KBM-7 (cell line): ENCODE measurements at regions not wholly inside any gene's neighbourhood (a gene's known extent, or its start where the extent isn't known, plus 50 kb on each side); places are given as distances from the start of the nearest gene placed in this dataset.

ENCODE experiments used
- DNase-seq: peaks from one replicate; pipeline ENCODE4 v3.0.0-alpha.2; 2015
- in situ Hi-C: fragments of 300-500 bp; cut with MboI; formaldehyde crosslinking; loops from 2 replicates; pipeline ENCODE4 v1.14.3; 2020; ENCODE audit warnings: low sequenced_read_pairs, low pct_unique_long_range_greater_than_20kb, mixed read lengths

DNA sequence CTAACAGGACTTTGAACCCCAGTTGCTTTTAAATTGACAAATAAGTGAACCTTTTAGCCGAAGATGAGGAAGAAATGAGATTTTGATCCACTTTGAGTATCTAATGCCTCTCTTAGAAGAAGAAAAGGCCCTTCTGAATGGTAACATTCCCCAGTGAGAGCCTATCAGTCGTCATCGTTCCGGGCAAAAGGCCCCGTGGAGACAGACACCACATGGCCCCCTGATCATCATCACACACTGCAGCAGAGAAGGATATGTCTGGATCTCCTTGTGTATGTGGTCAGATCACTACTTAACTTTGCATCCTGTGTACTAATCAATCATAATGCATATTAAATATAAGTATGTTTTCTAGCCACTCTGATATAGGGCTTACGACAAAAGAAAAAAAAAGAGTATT lies 87.3 kb upstream of the SMYD2 start:
- in situ Hi-C loops = no loop called here
- no peak for DNase-seq

DNA sequence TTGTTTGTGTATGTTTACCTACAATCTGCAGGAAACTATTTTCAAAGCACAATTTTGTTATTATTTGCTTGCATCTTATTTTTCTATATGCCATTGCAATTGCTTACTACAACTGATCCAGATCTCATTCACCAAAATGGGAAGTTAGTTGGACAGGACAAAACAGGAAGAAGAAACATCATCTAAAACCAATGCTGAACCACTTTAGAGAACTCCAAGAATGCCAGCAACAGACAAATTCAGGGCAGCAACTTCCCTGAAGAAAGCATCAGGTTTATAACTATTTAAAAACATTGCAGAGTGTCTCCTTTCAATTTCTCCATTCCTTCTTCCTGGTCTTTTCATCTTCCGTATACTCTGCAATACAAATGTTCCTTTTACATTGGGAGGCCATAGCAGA lies 82.4 kb upstream of the SMYD2 start:
- DNase-seq = peak; percentile 22
- in situ Hi-C loops = no loop called here

DNA sequence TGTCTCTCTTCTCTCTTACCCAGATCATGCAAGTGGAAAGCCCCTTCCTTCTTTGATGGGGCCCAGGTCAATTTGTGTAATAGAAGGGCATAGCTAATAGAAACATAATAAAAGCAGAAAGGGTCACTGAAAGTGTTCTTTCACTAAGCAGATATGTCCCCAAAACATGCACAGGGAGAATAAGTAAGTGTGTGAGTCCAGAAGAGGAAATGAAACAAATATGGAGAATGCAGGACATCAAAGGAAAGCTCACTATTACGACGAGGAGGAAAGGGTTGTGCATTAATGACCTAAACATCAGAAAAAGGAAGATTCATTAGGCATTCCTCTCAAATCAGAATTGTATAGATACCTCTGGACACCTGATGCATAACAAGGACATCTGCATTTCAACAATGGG lies 81.4 kb upstream of the SMYD2 start:
- no peak for DNase-seq
- in situ Hi-C loops = no loop called here

DNA sequence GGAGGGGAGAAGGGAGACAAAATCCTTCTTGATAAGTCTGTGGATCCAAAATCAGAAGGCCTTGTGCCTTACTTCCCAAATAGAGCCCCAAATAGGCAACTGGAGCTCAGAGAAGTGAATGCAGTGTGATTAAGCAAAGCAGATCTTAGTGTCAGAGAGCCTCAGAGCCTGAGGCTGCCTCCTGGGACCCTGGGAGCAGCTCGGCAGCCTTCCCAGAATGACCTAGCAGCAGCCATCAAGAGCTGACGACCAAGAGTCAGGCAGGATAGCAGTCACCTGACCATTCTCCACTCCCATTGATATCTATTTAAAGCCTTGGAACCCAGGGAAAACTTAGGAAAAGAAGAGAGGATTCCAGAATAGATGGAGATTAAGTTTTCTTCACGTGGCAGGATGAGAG lies 78.0 kb upstream of the SMYD2 start:
- DNase-seq = no peak
- in situ Hi-C loops = no loop called here

DNA sequence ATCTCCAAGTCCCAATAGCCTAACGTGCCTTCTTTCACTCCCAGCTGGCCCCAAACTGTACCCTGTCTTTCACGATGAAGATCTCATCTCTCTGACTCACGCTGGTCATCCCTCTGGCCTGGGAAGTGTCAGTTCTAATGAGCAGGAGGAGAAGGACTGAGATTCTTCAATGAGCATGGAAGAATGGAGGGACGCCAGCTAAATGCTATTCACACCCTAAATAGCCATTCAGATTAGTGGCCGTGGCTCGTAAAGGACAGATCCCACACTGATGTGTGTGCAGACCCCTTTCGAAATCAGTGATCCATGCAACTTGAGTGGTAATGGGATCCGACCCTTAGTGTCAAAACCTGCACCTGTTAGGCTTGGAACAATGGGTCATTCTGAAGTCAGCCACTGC lies 75.9 kb upstream of the SMYD2 start:
- in situ Hi-C loops = no loop called here
- no peak for DNase-seq

DNA sequence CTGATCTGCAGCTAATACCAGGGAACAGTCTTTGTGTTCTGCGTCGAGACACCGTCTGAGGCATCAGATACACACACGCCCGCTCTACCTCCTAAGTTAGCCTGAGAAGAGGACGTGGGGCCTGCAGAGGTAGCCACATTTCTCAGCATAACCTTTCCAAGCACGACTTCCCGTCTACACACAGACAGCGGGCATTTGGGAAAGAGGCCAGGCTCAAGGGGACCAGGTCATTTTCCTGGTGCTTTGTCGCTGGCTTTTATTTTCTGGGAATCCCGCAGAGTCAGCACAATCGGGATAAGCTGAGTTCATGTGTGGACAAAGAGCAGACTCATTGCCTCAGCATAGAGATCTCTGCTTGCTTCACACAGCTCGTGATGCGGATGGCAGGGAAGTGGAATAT lies 72.5 kb upstream of the SMYD2 start:
- no peak for DNase-seq
- in situ Hi-C loops = no loop called here

DNA sequence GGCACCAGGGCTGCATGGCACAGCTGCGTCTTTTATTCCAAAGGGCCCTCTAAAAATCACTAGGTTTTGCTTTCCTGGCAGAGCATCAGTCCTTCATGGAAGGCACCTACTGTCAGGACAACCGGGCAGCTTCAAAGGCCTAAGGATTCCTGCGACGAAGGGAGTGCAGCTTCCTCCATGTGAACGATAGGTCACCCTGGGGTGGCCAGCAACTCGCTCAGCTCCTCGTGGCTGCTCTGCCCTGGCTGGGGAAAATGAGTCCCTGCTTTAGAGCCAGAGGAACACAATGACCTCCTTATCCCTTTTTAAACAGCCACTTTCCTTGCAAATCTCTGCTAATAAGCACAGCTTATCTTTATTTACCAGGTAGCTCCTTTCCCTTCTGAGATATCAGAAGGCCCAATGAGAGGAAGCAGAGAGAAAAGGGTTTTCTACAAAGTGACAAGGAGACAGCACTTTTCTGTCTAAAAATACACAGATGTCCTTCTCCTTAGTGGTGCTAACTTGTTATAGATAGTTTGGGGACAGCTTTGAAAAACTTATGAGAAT lies 71.6 kb upstream of the SMYD2 start:
- in situ Hi-C loops = no loop called here
- DNase-seq = no peak

DNA sequence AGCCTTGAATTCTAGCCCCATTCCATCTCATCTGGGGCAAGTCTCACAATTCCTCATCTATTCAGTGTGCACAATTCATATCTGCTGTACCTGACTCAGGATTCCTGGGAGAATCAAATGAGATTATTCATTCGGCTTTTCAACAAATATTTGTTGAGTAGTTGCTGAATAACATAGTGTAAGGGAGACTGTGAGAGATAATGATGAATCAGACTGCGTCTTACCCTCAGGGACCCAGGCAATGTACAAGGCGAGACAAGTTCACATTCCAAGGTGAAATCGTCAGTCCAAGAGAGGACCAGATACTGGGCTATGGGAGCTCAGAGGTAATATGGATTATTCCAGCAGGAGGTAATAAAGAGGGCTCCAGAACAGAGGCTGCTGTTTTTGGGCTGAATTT lies 67.8 kb upstream of the SMYD2 start:
- in situ Hi-C loops = loop anchor here (10.0 kb wide), 1 partner anchor 122 kb away; no protein-coding TSS in a partner anchor
- no peak for DNase-seq

DNA sequence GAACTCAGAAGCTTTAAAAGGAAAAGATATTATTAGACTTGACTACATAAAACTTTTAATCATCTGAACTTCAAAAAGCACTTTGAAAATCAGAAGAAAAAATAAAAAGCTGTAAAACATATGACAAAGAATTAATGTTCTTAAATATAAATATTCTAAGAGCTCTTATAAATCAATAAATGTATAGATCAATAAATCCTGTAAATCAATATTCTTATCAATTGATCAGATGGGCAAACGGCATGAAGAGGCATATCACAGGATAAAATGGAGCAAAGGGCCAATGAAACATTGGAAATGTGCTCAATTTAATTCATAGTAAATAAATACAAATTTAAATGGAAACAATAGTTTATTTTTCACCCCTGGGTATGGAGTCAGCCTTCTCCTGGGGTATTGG lies 66.1 kb upstream of the SMYD2 start:
- DNase-seq = no peak
- in situ Hi-C loops = loop anchor here (10.0 kb wide), 1 partner anchor 120 kb away; no protein-coding TSS in a partner anchor

DNA sequence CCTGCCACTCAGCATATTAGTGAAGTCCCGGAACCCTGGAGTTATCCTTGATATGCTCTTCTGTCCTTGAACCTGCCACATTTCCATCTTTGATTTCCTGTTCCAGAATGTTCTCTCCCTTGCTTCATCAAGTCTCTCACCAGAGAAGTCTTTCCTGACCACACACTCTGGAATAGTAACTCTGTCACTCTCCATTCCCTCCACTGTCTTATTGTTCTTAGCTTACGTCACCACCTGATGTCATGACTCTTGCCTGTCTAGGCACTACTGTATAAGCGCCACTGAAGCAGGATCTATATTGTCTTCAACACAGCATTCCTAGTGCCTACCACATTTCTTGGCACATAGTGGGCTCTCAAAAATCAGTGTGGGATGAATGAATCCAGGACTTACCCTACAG lies 65.4 kb upstream of the SMYD2 start:
- in situ Hi-C loops = loop anchor here (10.0 kb wide), 1 partner anchor 119 kb away; no protein-coding TSS in a partner anchor
- DNase-seq = no peak

DNA sequence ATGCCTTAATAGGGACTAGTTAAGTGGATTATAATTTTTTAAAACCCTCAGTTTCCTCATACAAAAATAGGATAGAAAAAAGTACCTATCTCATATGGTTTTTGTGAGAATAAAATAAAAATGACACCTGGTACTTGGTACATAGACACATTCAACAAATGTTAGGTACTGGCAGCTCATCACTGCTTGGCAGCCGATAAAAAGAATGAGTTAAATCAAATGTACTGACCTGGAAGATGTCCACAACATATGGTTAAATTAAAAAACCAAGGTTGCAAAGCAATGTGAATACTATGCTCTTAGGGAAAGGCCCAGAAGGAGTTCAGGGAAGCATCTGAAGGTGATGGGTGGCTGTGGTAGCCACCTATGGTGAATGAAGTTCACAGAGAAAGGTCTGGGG lies 64.9 kb upstream of the SMYD2 start:
- DNase-seq = no peak
- in situ Hi-C loops = loop anchor here (10.0 kb wide), 1 partner anchor 119 kb away; no protein-coding TSS in a partner anchor

DNA sequence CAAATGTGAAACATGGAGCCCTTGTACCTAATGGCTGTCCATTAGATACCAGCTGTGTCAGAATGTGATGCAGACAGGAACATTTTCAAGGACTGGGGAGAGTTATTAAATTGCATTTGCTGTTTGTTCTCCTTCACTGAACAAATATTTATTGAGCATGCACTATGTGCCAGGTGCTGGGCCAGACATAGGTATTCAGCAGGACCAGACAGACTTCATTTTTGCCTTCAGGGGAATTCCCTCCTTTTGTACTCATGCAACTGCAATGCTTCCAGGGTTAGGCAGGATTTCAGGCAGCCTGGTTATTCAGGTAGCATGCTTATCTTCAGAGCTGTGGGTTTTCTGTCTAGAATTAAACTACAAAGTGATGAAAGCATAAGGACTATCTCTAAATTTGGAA lies 64.2 kb upstream of the SMYD2 start:
- in situ Hi-C loops = loop anchor here (10.0 kb wide), 1 partner anchor 118 kb away; no protein-coding TSS in a partner anchor
- DNase-seq = no peak

DNA sequence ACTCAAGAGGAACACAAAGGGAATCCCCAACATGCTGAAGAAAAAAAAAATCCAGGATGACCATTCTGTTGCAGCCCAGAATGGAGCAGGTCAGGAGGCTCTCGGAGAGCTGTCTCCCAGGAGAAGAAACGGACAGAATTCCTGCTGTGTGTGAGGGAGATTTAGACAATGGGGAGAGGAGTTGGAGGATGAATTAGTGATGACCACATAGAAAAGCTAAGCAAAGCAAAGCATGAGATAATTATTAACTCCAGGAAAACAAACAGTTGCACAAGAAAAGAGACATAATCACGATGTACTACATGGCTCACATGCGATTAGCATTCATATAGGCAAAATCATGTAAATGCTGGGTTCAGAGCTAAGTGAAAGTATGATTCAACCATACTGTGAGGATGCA lies 61.1 kb upstream of the SMYD2 start:
- in situ Hi-C loops = loop anchor here (10.0 kb wide), 1 partner anchor 115 kb away; no protein-coding TSS in a partner anchor
- no peak for DNase-seq

DNA sequence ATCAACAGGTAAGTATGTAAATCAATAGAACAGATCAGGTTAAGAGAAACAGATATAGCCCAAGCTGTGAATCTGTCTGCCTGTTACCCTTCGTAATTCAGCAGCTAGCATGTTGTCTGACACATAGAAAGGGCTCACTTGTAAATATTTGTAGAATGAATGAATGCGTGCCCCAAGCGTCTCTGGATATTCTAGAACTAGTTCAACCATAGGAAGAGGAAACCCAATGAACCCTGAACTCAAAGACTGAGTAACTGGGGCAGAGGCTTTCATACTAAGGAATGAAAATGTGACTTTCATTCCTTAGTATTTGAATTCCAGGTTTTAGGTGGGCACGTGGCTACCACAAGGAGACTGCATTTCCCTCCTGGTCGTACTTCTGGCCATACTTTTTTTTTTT lies 60.1 kb upstream of the SMYD2 start:
- DNase-seq = no peak
- in situ Hi-C loops = no loop called here

DNA sequence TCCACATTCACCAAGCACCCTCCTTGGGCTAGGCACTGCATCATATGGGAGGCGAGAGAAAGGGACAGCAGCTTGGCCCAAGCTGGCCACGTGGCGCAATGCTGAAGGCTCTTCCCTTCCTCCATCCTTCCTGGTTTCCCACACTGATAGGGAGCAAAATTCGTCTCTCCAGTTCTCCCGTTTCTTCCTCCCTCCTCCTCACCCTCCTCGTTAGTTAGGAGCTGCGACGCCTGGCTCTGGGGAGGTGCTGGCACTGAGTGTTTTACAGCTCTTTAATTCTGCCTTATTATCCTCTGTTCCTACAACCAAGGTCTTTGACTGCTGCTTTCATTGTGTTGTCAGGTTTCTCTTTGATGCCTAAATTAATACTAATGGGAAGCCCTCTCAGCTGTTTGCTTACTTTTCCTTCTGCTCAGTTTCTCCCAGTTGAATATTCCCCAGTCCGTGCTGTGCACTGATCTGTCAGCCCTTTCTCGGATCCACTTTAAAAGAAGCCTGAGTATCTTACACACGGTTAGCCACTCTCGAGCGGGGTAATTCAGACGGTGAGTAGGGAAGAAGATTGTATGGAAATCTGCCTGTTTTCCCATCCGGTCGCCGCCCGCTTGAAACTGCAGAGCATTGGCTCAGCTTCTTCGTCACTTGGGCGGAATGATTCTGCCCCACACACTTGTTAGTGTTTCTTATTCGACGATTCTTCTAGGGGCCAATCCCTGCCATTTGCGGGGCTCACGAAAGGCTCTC lies 56.2 kb upstream of the SMYD2 start:
- DNase-seq = no peak
- in situ Hi-C loops = no loop called here

DNA sequence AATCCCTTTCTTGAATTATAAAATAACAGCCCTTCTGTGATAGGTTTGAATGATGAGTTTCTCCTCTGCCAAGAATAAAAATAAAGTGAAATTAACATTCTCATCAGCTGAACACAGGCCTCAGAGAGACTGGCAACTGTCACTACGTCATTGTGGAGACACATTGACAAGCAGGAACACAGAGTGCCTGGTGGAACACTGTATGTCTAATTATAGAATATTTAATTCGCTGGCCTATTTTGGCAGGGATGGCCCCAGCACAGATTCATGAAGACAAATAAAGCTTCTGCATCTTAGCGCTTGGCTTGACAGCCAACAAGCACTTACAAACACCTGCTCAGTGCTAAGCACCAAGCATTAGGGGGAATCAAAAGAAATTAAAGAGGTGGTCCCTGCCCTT lies 52.0 kb upstream of the SMYD2 start:
- no peak for DNase-seq
- in situ Hi-C loops = no loop called here

DNA sequence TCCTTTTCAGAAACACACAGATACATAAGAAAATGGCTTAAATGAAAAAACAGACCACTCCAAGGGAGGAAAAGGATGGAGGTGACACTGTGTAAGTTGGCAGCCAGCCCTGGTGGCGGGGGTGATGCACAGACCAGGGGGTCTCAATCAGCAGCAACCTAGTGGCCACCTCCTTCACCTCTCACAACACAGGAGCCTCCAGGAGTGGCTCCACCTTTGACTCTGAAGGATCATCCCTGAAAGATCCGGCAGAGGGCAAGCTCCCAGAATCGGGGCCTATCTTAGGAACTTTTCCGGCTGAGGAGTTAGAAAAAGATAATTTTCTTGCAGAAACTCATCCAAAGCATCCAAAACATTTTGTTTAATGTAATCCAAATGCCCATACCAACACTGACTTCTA lies 51.2 kb upstream of the SMYD2 start:
- in situ Hi-C loops = no loop called here
- DNase-seq = no peak
